Large intestine (tissue), 3 donors: ENCODE measurements at regions not wholly inside any gene's neighbourhood (a gene's known extent, or its start where the extent isn't known, plus 50 kb on each side); places are given as distances from the start of the nearest gene placed in this dataset.

ENCODE experiments used
- DNase-seq, 2 donors: peaks; one replicate each; pipeline versions ENCODE4 v3.0.0 to v3.0.0-alpha.2; 2013
- H3K27ac ChIP-seq: one replicate; pipeline ENCODE4 v1.5.1; 2013; ENCODE audit warnings: low read length
- H3K27me3 ChIP-seq: 2 replicates; pipeline ENCODE4 v1.6.1; 2013; ENCODE audit warnings: low read length; ENCODE audit not compliant: control insufficient read depth, insufficient read depth
- H3K36me3 ChIP-seq: 2 replicates; pipeline ENCODE4 v1.6.1; 2013; ENCODE audit warnings: low read length; ENCODE audit not compliant: control insufficient read depth, insufficient read depth
- H3K4me1 ChIP-seq: one replicate; pipeline ENCODE4 v1.6.1; 2013; ENCODE audit warnings: low read length; ENCODE audit not compliant: control insufficient read depth, insufficient read depth
- H3K4me3 ChIP-seq: one replicate; pipeline ENCODE4 v1.5.1; 2013; ENCODE audit warnings: low read length
- H3K9me3 ChIP-seq: one replicate; pipeline ENCODE4 v1.6.1; 2013; ENCODE audit warnings: mild to moderate bottlenecking, low read depth, low read length, moderate library complexity; ENCODE audit not compliant: control insufficient read depth
- WGBS: methylation state at CpG from one replicate; pipeline ENCODE4 v1.1.5; 2013; ENCODE audit warnings: low lambda C conversion rate; ENCODE audit not compliant: insufficient coverage; 5-methylcytosine and 5-hydroxymethylcytosine counted together

DNA sequence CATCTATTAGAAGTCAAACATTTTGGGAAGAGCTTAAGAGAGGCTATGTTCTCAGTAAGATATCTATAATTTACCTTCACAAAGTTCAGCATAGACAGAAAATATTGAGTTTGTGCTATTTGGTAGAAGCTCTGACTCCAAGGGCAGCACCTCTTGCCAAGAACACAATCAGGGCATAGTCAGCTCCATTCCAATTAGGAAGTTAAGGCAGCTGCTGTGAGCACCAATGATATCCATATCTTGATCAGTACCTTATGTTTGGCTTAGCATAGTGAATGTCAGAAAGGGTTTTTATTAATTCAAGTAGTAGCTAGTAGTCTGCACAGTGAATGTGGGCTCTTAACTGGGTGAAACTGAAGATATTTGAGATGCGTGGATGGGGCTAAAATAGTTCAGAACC, 86.4 kb upstream of the SPRED2 start:
- H3K27ac ChIP-seq = no peak overlapping the region
- H3K9me3 ChIP-seq = no peaks in the 10 kb centered on the region
- H3K4me1 ChIP-seq = no peaks in the 10 kb centered on the region
- H3K4me3 ChIP-seq = no peak overlapping the region
- no peaks in the 10 kb centered on the region for H3K27me3 ChIP-seq
- no peaks in the 10 kb centered on the region for H3K36me3 ChIP-seq
- WGBS = no CpG with 5 or more reads among the region's 1 CpG
- DNase-seq = no peak

DNA sequence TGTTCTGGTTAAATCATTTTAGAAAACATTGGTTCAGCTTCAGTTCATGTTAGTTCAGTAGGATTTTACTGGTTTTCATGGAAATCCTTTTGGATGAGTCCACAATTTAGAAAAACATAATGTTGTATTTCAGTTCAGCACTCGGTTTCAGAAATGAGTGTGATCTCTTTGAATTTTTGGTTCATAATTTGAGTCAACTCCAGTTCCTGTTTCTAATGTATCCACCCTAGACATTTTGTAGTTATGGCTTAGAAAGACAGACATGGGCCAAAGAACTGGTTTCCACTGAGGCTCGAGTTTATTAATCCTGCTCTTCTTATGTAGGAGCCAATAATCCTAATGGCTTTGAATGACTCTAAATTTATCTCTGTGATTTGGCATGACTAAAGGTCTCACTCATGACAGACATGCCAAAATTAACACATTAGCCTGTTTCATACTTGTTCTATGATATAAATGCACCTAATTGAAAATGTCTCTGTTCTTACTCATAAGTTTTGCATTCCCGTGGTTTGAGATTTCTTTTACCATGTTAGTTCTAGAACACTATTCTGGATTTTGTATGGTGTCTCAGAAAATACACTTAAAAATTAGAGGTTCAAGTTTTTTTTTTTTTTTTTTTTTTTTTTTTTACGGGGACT, 82.3 kb upstream of the SPRED2 start:
- DNase-seq = no peak
- H3K27me3 ChIP-seq = no peaks in the 10 kb centered on the region
- WGBS = 100% methylated on average over 1 of the region's 4 CpGs
- no peaks in the 10 kb centered on the region for H3K9me3 ChIP-seq
- no peak overlapping the region for H3K27ac ChIP-seq
- H3K4me3 ChIP-seq = no peak overlapping the region
- no peaks in the 10 kb centered on the region for H3K4me1 ChIP-seq
- H3K36me3 ChIP-seq = no peaks in the 10 kb centered on the region

DNA sequence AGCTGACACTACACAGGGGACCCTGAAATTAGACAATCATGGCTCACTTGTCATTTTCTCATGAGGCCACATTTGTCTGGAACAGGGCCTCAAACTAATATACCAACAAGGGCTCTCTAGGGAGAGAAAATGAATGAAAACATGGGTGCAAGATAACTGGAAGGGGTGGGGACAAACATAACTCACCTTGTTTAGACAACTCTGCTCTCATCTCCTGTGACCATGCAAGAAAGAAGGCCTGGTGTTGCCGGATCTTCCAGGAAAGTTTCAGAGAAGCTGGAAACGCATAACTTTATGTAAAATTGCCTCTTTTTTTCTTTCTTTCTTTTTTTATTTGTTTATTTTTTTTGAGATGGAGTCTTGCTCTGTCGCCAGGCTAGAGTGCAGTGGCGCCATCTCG, 80.4 kb upstream of the SPRED2 start:
- no peak for DNase-seq
- Histone ChIP-seq H3K36me3 (no peaks in the 10 kb centered on the region), H3K27me3 (no peaks in the 10 kb centered on the region), H3K4me1 (no peaks in the 10 kb centered on the region), H3K9me3 (no peaks in the 10 kb centered on the region), H3K27ac (no peak overlapping the region), H3K4me3 (no peak overlapping the region)
- WGBS = 88% methylated on average over 4 of the region's 5 CpGs

DNA sequence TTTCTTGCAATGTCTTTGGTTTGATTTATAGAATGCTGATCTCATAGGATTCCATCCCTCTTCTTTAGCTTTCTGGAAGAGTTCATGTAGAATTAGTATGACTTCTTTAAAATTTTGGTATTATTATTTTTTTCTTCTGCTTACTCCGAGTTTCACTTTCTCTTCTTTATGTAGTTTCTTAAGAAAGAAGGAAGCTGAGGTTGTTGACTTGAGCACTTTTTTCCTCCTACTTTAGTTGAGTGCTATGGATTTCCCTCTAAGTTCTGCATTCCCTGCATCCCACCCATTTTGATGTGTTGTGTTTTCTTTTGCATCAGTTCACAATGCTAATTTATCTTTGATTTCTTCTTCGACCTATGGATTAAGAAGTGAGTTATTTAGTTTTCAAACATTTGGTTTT, 78.9 kb upstream of the SPRED2 start:
- no peaks in the 10 kb centered on the region for H3K9me3 ChIP-seq
- H3K4me1 ChIP-seq = no peaks in the 10 kb centered on the region
- H3K36me3 ChIP-seq = no peaks in the 10 kb centered on the region
- 100% methylated on average over 1 of the region's 2 CpGs for WGBS
- no peak overlapping the region for H3K4me3 ChIP-seq
- H3K27ac ChIP-seq = no peak overlapping the region
- DNase-seq = no peak
- no peaks in the 10 kb centered on the region for H3K27me3 ChIP-seq

DNA sequence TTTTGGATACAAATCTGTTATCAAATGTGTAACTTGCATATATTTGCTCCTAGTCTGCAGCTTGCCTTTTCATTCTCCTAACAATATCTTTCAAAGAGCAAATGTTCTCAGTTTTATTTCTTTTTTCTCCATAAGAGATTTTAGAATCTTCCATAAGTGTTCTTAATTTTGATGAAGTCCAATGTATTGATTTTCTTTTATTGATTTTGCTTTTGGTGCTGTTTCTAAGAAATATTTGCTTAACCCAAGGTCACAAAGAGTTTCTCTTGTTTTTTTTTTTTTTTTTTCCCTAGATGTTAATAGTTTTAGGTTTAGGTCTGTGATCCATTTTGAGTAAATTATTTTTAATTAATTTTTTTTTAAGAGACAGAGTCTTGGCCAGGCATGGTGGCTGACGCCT, 75.8 kb upstream of the SPRED2 start:
- no peak for DNase-seq
- Histone ChIP-seq H3K36me3 (no peaks in the 10 kb centered on the region), H3K4me3 (no peak overlapping the region), H3K27me3 (peaks cover 4% of the 10 kb centered on the region), H3K4me1 (no peaks in the 10 kb centered on the region), H3K27ac (no peak overlapping the region), H3K9me3 (no peaks in the 10 kb centered on the region)
- whole genome bisulfite sequencing = no CpG with 5 or more reads among the region's 1 CpG

DNA sequence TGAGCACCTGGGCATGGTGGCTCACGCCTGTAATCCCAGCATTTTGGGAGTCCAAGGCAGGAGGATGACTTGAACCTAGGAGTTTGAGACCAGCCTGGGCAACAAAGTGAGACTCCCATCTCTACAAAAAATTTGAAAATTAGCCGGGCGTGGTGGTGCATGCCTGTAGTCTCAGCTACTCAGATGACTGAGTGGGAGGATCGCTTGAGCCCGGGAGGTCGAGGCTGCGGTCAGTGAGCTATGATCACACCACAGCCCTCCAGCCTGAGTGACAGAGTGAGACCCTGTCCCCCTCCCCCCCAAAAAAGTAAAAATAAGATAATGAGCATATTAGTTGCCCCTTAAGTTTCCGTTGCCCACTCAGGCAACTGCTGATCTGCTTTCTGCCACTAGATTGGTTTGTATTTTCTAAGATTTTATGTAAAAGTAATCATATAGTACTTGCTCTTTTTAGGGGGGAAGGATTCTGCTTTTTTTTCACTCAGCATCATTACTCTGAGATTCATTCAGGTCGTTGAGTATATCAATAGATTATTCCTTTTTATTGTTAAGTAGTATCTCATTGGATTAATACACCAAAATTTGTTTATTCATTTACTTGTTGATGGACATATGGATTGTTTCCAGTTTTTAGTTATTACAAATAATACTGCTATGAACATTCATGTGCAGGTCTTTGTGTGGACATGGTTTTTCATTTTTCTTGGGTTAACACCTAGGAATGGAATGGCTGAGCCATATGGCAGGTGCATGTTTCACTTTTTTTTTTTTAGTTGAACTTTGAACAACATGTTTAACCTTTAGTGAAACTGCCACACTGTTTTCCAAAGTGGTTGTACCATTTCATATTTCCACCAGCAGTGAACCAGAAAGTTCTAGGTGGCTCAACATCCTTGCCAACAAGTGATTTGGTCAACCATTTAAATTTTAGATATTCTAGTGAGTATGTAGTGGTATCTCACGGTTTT, 75.0 kb upstream of the SPRED2 start:
- no peak overlapping the region for H3K4me3 ChIP-seq
- H3K27me3 ChIP-seq = peaks cover 4% of the 10 kb centered on the region
- H3K4me1 ChIP-seq = no peaks in the 10 kb centered on the region
- no peaks in the 10 kb centered on the region for H3K36me3 ChIP-seq
- no peak for DNase-seq
- no peak overlapping the region for H3K27ac ChIP-seq
- no peaks in the 10 kb centered on the region for H3K9me3 ChIP-seq
- WGBS = no CpG with 5 or more reads among the region's 10 CpGs

DNA sequence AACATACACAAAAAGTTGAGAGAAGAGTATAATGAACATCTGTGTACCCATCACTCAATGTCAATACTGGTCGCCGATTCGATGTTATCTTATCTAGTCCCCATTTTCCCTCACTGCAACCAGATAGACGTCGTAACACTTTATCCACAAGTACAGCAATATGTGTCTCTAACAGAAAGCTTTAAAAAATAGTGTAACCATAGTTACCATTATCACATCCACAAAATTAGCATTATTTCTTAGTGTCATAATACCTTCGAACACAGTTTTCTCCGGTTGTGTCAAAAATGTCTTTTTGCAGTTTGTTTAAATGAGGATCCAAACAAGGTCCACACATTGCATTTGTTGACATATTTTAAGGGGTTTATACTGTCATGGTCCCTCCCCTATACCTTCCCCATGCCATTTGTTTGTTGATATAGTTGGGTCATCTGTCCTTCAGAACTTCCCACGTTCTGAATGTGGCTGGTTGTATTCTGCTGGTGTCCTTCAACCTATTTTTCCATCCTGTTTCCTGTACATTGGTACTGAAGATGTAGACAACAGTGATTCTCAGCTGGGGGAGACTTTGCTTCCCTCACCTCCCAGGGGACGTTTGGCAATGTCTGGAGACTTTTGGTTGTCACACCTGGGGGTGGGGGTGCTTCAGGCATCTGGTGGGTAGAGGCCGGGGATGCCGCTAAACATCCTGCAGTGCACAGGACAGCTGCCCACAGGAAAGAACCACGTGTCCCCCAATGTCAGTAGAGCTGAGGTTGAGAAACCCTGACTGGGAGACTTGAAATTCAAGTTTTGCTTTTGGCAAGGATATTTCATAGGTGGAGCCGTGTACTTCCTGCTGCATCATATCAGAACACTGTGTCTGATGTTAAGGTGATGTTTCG, 72.7 kb upstream of the SPRED2 start:
- Histone ChIP-seq H3K4me3 (no peak overlapping the region), H3K27ac (no peak overlapping the region), H3K4me1 (no peaks in the 10 kb centered on the region), H3K9me3 (no peaks in the 10 kb centered on the region), H3K36me3 (no peaks in the 10 kb centered on the region), H3K27me3 (peaks cover 4% of the 10 kb centered on the region)
- WGBS = 18% methylated on average over 4 of the region's 14 CpGs
- DNase-seq = no peak

DNA sequence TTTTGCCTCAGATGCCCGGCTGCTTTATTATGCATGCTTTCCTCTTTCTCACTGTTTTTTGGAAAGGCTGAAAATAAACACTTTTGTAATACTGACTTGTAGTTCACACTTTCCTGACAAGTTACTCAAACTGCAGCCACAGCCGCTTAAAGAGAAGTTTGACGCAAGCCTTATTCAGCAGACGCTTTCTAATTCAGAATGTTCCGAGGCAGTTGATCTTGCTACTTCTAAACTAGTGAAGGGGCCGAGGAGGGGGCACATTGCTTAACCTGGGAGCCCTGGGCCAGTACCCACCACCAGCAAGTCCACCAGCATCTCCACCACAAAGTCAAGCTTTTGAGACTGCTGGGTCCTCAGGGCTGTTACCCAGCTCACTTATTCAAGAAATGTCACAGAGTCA, 71.8 kb upstream of the SPRED2 start:
- no CpG with 5 or more reads among the region's 6 CpGs for WGBS
- H3K36me3 ChIP-seq = no peaks in the 10 kb centered on the region
- no peak overlapping the region for H3K4me3 ChIP-seq
- DNase-seq = no peak
- H3K27ac ChIP-seq = no peak overlapping the region
- no peaks in the 10 kb centered on the region for H3K9me3 ChIP-seq
- no peaks in the 10 kb centered on the region for H3K4me1 ChIP-seq
- peaks cover 4% of the 10 kb centered on the region for H3K27me3 ChIP-seq

DNA sequence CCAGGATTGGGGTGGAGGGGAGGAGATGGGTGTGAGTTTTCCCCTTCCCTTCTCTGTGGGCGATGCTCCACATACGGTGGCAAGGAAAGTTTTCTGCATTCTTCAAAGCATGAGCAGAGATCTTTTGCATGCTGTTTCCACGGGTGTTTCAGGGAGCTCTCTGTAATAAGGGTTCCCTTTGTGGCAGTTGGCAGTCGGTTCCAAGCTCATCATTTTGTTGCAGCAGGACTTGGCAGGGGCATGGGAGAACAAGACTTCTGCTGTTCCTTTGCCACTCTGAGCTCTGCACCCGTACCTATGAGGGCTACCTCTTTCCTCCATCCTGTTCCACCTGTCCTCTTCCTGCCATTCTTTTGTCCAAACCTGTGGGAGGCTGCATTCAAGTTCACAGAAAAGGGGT, 71.3 kb upstream of the SPRED2 start:
- H3K4me3 ChIP-seq = no peak overlapping the region
- no peak overlapping the region for H3K27ac ChIP-seq
- H3K9me3 ChIP-seq = no peaks in the 10 kb centered on the region
- H3K36me3 ChIP-seq = no peaks in the 10 kb centered on the region
- H3K4me1 ChIP-seq = no peaks in the 10 kb centered on the region
- peaks cover 4% of the 10 kb centered on the region for H3K27me3 ChIP-seq
- no CpG with 5 or more reads among the region's 5 CpGs for WGBS
- DNase-seq = no peak

DNA sequence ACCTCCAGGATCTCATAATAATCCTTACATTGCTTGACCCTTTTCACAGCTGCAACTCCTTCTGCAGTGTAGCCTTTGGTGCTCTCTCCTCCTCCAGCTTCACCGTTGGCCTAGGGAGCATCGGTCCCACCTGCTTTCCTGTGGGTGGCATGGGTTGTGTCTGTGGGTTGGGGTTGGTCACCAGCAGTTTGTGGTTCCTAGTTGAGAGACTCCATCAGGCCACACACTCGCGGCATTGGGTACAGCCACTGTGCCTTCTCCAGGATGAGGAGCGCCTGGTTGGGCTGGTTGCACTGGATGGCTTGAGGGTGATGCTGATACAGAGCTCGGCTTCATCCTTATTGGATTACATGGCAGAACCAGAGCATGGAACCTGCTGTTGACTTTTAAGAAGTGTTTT, 69.4 kb upstream of the SPRED2 start:
- no peaks in the 10 kb centered on the region for H3K36me3 ChIP-seq
- no peak overlapping the region for H3K27ac ChIP-seq
- H3K27me3 ChIP-seq = peaks cover 4% of the 10 kb centered on the region
- H3K9me3 ChIP-seq = no peaks in the 10 kb centered on the region
- no CpG with 5 or more reads among the region's 6 CpGs for WGBS
- no peaks in the 10 kb centered on the region for H3K4me1 ChIP-seq
- no peak for DNase-seq
- H3K4me3 ChIP-seq = no peak overlapping the region
